ENCODE measurements at regions not wholly inside any gene's neighbourhood (a gene's known extent, or its start where the extent isn't known, plus 50 kb on each side); places are given as distances from the start of the nearest gene placed in this dataset.

- Histone ChIP-seq H3K9me3 (ENCODE audit: insufficient read depth, low read depth, low read length) (no peaks in the 10 kb centered on the region), H3K27ac (ENCODE audit: low read depth, low read length) (no peak overlapping the region), H4K20me1 (ENCODE audit: insufficient read depth, low read length) (no peaks in the 10 kb centered on the region), H2AFZ (ENCODE audit: low read depth, low read length) (no peak overlapping the region), H3K4me2 (ENCODE audit: low read length) (no peak overlapping the region), H3K36me3 (ENCODE audit: insufficient read depth, low read length) (no peaks in the 10 kb centered on the region), H3K27me3 (ENCODE audit: insufficient read depth, low read length) (no peaks in the 10 kb centered on the region), H3K4me3 (ENCODE audit: insufficient read depth, low read depth, low read length) (no peak overlapping the region), H3K4me1 (ENCODE audit: insufficient read depth, low read length) (no peaks in the 10 kb centered on the region), H3K79me2 (ENCODE audit: insufficient read depth, low read length) (no peaks in the 10 kb centered on the region), H3K9ac (ENCODE audit: low read length) (no peak overlapping the region)
- Mint-ChIP-seq H3K9me3 (ENCODE audit: unreplicated experiment) (peaks cover 4% of the 10 kb centered on the region), H3K36me3 (ENCODE audit: low read depth, unreplicated experiment) (peaks cover 3% of the 10 kb centered on the region), H3K4me1 (ENCODE audit: low read depth, unreplicated experiment) (no peaks in the 10 kb centered on the region), H3K27ac (ENCODE audit: unreplicated experiment) (no peak overlapping the region), H3K4me3 (ENCODE audit: unreplicated experiment) (no peak overlapping the region), H3K27me3 (ENCODE audit: low read depth, unreplicated experiment) (no peaks in the 10 kb centered on the region)
- peak; percentile 56 for DNase-seq (ENCODE audit: low read depth)
- no peak for FAIRE-seq
- TF ChIP-seq, protein P1, sequence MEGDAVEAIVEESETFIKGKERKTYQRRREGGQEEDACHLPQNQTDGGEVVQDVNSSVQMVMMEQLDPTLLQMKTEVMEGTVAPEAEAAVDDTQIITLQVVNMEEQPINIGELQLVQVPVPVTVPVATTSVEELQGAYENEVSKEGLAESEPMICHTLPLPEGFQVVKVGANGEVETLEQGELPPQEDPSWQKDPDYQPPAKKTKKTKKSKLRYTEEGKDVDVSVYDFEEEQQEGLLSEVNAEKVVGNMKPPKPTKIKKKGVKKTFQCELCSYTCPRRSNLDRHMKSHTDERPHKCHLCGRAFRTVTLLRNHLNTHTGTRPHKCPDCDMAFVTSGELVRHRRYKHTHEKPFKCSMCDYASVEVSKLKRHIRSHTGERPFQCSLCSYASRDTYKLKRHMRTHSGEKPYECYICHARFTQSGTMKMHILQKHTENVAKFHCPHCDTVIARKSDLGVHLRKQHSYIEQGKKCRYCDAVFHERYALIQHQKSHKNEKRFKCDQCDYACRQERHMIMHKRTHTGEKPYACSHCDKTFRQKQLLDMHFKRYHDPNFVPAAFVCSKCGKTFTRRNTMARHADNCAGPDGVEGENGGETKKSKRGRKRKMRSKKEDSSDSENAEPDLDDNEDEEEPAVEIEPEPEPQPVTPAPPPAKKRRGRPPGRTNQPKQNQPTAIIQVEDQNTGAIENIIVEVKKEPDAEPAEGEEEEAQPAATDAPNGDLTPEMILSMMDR (IDR thresholded peaks at IDR 0.05; ENCODE audit: insufficient read depth, low read depth, low read length), result no peak
- no peak for TF ChIP-seq EZH2 (IDR thresholded peaks at IDR 0.05; ENCODE audit: insufficient read depth, low read length)
Measured at GRCh38 chr13:40130871-40131636, 475.6 kb downstream of the COG6 start.

- no peaks in the 10 kb centered on the region for H3K27me3 ChIP-seq (ENCODE audit: insufficient read depth, low read length)
- FAIRE-seq (no peak), DNase-seq (ENCODE audit: low read depth) (no peak)
- H3K27me3 Mint-ChIP-seq (ENCODE audit: low read depth, unreplicated experiment), result no peaks in the 10 kb centered on the region
- peaks cover 3% of the 10 kb centered on the region for H3K36me3 Mint-ChIP-seq (ENCODE audit: low read depth, unreplicated experiment)
- H3K9me3 Mint-ChIP-seq (ENCODE audit: unreplicated experiment), result peaks cover 4% of the 10 kb centered on the region
- H3K9ac ChIP-seq (ENCODE audit: low read length), result no peak overlapping the region
- no peak overlapping the region for H3K4me2 ChIP-seq (ENCODE audit: low read length)
- no peak overlapping the region for H3K27ac Mint-ChIP-seq (ENCODE audit: unreplicated experiment)
- TF ChIP-seq, protein P1 (IDR thresholded peaks at IDR 0.05; ENCODE audit: insufficient read depth, low read depth, low read length), result no peak
- no peak for TF ChIP-seq EZH2 (IDR thresholded peaks at IDR 0.05; ENCODE audit: insufficient read depth, low read length)
- no peaks in the 10 kb centered on the region for H3K4me1 Mint-ChIP-seq (ENCODE audit: low read depth, unreplicated experiment)
- no peak overlapping the region for H3K4me3 Mint-ChIP-seq (ENCODE audit: unreplicated experiment)
- no peaks in the 10 kb centered on the region for H4K20me1 ChIP-seq (ENCODE audit: insufficient read depth, low read length)
- H2AFZ ChIP-seq (ENCODE audit: low read depth, low read length), result no peak overlapping the region
- H3K4me3 ChIP-seq (ENCODE audit: insufficient read depth, low read depth, low read length), result no peak overlapping the region
- no peaks in the 10 kb centered on the region for H3K36me3 ChIP-seq (ENCODE audit: insufficient read depth, low read length)
- no peak overlapping the region for H3K27ac ChIP-seq (ENCODE audit: low read depth, low read length)
- no peaks in the 10 kb centered on the region for H3K79me2 ChIP-seq (ENCODE audit: insufficient read depth, low read length)
- H3K4me1 ChIP-seq (ENCODE audit: insufficient read depth, low read length), result no peaks in the 10 kb centered on the region
- H3K9me3 ChIP-seq (ENCODE audit: insufficient read depth, low read depth, low read length), result no peaks in the 10 kb centered on the region
Measured at GRCh38 chr13:40132249-40132648, 476.8 kb downstream of the COG6 start.

GRCh38 chr13:40136896-40137295 lies 481.4 kb downstream of the COG6 start:
- no peak overlapping the region for H2AFZ ChIP-seq (ENCODE audit: low read depth, low read length)
- H3K36me3 ChIP-seq (ENCODE audit: insufficient read depth, low read length), result no peaks in the 10 kb centered on the region
- H3K9me3 Mint-ChIP-seq (ENCODE audit: unreplicated experiment), result no peaks in the 10 kb centered on the region
- H3K27ac Mint-ChIP-seq (ENCODE audit: unreplicated experiment), result no peak overlapping the region
- no peak for DNase-seq (ENCODE audit: low read depth)
- no peak overlapping the region for H3K27ac ChIP-seq (ENCODE audit: low read depth, low read length)
- no peak overlapping the region for H3K4me3 Mint-ChIP-seq (ENCODE audit: unreplicated experiment)
- no peak overlapping the region for H3K9ac ChIP-seq (ENCODE audit: low read length)
- TF ChIP-seq, protein P1 (IDR thresholded peaks at IDR 0.05; ENCODE audit: insufficient read depth, low read depth, low read length), result no peak
- TF ChIP-seq EZH2 (IDR thresholded peaks at IDR 0.05; ENCODE audit: insufficient read depth, low read length), result no peak
- no peaks in the 10 kb centered on the region for H3K9me3 ChIP-seq (ENCODE audit: insufficient read depth, low read depth, low read length)
- H3K4me1 Mint-ChIP-seq (ENCODE audit: low read depth, unreplicated experiment), result peaks cover 5% of the 10 kb centered on the region
- H3K4me2 ChIP-seq (ENCODE audit: low read length), result no peak overlapping the region
- H4K20me1 ChIP-seq (ENCODE audit: insufficient read depth, low read length), result no peaks in the 10 kb centered on the region
- no peak overlapping the region for H3K4me3 ChIP-seq (ENCODE audit: insufficient read depth, low read depth, low read length)
- no peak for FAIRE-seq
- no peaks in the 10 kb centered on the region for H3K79me2 ChIP-seq (ENCODE audit: insufficient read depth, low read length)
- peaks cover 7% of the 10 kb centered on the region for H3K27me3 Mint-ChIP-seq (ENCODE audit: low read depth, unreplicated experiment)
- no peaks in the 10 kb centered on the region for H3K27me3 ChIP-seq (ENCODE audit: insufficient read depth, low read length)
- no peaks in the 10 kb centered on the region for H3K36me3 Mint-ChIP-seq (ENCODE audit: low read depth, unreplicated experiment)
- H3K4me1 ChIP-seq (ENCODE audit: insufficient read depth, low read length), result no peaks in the 10 kb centered on the region

Data from astrocyte (in vitro differentiated cells and primary cell).